ENCODE measurements at regions not wholly inside any gene's neighbourhood (a gene's known extent, or its start where the extent isn't known, plus 50 kb on each side); places are given as distances from the start of the nearest gene placed in this dataset.

GRCh38 chr10:31242902-31243301 lies 76.1 kb upstream of the ZEB1 start:
- no peak for TF ChIP-seq CTCF (IDR thresholded peaks at IDR 0.05; ENCODE audit: insufficient read depth, low read length, poor library complexity, severe bottlenecking)
- TF ChIP-seq EZH2phosphoT487 (conservative IDR thresholded peaks at IDR 0.05; ENCODE audit: low read length): no peak

Measured in SU-DHL-6 (cell line).